ENCODE measurements at regions not wholly inside any gene's neighbourhood (a gene's known extent, or its start where the extent isn't known, plus 50 kb on each side); places are given as distances from the start of the nearest gene placed in this dataset.
"Not testable (repeated sequence)": the region's sequence is repeated elsewhere in the genome, so short reads cannot be mapped to it uniquely, and the experiment has no call there.

DNA sequence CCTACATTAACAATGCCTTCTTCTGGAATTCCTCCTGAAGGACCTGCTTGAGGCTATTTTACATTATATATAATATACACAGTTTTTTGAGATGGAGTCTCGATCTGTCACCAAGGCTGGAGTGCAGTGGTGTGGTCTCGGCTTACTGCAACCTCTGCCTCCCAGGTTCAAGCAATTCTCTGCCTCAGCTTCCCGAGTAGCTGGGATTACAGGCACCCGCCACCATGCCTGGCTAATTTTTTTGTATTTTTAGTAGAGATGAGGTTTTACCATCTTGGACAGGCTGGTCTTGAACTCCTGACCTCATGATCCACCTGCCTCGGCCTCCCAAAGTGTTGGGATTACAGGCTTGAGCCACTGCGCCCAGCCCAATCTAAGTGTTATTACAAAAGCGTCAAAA lies 71.9 kb upstream of the PRR23C start:
- not testable (repeated sequence) for DNase-seq

DNA sequence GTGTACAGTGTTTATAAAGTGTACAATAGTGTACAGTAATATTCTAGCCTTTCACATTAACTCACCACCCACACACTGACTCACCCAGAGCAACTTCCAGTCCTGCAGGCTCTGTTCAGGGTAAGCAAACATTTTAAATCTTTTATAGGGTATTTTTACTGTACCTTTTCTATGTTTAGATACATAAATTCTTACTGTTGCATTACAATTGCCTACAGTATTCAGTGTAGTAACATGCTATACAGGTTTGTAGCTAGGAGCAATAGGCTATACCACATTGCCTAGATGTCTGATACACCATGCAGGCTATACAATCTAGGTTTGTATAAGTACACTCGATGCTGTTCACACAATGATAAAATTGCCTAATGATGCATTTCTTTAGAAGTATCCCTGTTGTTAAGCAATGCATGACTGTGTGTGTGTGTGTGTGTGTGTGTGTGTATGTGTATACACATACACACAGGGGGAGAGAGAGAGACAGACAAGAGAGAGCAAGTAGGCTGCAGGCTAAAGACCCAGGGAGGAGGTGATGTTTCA lies 72.5 kb upstream of the PRR23C start:
- no peak for DNase-seq

DNA sequence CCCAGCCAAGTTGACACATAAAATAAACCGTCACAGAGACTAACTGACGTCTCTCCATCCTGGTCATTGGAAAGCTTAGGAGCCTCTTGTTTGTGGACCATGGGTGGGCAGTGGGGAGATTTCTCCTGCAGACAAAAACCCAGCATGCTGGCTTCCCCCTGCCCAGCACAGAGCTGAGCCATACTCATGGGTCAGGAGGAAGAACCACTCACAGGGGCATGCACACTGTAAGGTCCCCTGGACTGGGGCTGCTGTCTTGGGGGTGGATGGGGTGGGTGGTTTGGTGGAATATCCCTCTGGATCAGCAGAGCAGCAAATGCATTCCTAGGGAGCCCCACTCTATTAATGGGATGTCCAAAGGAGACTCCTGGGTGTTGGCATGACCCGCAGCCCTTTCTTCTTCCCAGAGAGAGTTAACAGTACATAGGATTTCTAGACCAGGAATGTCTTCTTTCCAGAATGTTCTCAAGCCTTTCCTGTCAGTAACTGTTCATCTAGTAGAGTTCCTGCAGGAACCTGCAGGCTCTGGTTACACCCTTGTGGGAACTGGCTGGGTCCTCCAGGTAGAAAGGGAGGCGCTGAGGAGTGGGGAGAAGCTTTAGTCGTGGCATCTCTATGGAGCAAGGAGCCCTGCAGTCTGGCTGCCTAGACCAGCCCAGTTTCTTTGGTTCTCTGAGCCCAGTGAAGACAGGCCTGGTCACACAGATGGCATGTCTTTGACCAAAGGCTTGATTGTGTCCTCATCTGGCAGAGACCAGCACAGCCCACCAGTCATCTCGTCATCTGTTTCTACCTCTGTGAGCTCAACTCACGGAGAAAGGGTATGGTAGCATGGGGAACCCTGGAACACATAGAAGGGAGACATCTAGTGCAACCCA lies 73.4 kb upstream of the PRR23C start:
- DNase-seq = no peak

DNA sequence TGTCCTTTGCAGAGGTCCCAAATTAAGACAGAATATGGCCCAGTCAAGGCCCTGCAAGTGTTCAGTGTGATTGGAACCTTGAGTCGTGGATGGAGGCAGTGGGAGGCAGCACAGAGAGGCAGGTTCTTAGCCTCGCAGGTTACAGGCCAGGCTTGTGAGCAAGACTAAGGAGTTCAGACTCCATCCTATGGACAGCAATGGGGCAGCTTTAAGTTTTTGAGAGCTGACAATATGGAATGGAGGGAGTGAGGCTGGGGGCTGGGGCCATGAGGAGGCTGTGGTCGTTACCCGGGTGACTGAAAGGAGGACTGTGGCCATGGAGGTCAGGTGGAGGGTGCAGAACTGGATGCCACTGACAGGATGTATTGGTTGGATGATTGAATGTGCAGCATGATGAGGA lies 74.1 kb upstream of the PRR23C start:
- DNase-seq = no peak

DNA sequence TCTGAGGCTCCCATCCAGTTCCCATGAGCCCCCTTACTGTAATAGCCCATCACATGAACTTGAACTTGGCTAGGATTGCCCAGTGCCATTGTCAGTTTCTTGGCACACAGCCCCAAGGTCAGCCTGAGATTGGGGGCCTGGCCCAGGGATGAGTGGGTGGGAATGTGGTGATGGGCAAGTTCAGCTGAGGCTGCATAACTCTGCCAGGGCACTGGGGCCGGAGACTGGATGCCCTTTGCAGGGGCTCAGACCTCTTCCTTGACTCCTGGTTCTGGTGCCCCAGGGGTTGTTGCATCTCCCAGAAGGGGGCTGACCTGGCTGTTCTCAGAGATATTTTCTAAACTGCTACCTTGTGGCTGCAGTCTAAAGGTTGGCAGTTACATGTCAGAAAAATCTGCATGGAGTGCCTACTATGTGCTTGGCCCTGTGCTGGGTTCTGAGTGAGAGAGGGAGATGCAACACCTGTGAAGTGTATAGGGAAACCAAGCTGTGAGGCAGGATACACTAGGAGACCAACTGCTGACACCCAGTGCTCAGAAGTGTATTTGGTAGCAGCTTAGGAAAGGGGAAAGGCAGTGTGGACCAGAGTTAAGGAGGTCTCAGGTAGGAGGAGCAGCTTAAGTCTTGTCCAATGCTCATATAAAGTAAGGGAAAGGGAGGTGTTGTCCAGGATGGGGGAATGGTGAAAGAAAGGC lies 74.8 kb upstream of the PRR23C start:
- no peak for DNase-seq

DNA sequence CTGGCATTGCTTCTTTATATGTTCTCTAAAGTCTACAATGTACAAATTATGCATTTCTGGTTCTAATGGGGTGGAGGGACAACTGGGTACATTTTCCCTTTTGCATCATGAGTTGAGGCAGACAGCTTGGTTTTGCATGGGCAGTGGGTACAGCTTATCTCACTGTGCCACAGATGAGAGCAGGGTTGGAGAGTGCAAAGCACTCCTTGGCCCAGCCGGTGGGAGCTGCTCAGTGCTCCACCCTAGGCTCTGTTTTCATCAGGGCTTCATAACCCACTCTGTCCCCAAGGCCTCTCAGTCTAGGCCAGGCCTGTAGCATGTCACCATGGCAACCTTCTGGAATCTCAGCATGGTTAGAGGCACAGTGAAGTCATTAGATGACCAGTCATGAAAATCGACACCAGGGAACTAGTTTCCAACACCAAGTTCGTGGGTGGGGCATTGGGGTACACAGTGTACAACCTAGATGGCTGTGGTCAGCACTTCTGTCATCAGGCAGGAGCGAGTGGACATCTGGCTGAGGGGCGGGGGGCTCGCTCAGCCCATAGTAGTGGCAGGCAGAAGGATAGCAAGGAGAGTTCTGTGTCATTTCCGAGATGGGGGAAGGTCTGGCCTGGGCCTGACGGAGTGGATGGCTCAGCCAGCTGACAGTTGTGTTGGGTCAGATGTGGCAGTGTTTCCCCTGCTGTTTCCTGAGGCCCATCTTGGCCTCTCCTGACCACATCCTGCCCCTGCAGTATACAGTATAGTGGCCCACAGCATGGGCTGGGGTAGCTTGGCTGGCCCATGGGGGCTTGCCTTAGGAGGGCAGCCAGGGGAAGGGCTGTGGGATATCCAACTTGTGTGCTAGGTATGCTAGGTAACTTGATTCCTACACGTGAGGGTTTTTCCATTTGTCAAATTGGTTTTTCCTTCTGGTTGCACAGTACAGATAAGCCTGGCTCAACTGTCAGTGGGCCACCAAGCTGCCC lies 75.7 kb upstream of the PRR23C start:
- DNase-seq = no peak

DNA sequence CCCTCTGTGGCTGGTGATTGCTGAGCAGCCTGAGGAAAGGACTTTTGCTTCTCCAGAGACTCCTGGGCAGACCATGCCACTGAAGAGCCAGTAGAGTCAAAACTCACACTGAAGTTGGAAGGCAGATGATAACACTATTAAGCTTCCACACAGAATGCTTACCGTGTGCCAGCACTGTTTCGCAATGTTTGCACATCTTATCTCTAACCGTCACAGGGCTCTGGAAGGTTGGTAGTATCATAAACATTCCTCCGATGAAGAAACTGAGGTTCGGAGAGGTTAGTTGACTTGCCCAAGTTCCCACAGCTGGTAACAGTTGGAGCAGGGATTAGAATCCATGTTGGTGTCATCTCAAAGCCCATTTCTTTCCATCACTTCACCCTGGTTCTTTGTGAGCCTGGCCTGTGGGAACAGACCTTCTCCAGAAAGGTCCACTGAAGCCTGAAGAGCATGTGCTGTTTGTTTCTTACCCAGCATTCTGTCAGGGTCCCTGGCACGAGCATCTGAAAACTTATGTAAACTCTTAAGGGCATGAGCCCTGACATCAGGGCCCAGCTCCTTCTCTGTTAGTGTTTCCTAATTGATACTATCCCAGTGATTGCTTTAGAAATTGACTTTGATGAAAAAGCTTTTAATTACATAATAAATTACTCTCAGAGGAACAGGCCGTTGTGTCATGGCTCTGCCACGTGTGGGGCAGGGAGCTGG lies 77.0 kb upstream of the PRR23C start:
- no peak for DNase-seq

DNA sequence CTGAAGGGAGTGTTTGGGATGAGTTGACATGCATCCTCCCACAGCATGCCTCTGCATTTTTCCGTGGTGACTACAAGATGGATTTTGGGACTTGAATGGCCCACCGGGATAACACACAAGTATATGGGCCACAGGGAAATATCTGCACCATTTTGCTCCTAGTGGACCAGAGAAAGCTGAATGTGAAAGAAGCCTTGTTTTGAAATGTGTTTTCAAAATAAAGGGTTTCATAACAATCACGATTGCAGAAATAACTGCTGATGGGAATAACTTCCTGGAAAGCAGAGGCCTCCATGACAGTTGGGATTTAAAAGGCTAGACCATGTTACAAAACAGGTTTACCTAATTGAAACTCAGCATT lies 77.5 kb upstream of the PRR23C start:
- no peak for DNase-seq

DNA sequence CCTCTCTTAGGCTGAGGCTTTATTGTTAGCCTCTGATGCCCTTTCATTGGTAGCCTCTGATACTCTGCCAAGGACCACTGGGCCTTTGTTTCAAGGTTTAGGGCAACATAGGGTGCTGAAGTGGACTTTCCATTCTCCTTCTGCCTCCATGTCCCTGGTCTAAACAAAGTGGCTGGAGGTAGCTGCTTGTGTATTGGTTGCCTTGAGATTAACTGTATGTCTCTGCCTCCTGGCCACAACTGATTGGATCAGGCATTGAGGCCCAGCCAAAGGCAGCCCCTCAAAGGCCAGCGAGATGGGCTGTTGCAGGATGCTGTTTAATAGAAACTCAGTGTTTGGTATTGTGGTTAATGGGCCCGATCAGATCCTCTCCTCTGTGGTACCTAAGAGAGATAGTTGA lies 77.9 kb upstream of the PRR23C start:
- no peak for DNase-seq

DNA sequence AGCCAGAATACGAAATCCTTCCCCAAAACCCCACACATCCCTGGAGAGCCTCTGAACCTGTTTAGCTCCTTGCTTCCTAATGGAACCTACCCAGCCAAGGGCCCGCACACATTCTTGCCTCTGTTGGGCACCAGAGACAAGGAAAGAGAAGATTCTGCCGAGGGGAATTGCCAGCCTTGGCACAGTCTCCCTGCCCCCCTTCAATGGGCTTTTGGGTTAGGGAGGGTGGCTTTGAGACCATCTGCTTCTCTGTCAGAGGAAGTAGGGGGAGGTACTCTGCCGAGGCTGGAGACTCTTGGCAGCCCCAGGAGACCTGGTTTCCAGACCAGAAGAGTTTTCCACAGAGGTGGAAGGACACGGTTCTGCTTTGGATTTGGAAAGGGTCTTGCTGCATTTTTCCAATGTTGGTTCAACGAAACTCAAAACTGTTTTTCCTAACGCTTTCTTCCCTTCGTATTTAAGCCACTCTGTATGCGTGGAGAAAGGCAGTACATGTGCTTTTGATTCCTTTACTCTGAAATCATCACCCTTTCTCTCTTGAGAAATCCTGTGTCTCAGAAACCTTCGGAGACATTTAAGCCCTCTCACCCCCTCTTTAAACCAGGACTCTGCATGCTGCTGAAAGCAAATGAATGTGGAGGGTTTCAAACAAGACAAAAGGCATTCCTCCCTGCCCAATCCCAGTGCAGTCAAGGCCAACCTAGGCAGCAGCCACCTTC lies 78.8 kb upstream of the PRR23C start:
- DNase-seq = no peak

DNA sequence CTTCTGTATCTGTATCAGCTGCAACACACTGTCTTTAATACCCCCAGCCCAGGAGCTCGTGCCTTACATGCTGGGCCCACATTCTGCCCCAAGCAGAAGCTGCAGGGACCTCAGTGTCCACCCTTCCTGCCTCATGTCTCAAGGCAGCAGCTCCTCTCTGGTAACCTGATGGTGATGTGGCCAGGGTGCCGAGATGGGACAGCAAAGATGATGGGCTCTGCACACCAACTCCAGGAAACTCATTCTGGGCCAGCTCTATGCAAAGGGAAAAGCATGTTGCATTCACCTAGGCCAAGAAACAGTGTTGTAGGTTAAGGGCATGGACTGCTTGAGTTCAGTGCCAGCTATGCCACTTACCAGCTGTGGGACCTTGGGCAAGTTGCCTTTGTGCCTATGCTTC lies 79.5 kb upstream of the PRR23C start:
- DNase-seq = no peak

DNA sequence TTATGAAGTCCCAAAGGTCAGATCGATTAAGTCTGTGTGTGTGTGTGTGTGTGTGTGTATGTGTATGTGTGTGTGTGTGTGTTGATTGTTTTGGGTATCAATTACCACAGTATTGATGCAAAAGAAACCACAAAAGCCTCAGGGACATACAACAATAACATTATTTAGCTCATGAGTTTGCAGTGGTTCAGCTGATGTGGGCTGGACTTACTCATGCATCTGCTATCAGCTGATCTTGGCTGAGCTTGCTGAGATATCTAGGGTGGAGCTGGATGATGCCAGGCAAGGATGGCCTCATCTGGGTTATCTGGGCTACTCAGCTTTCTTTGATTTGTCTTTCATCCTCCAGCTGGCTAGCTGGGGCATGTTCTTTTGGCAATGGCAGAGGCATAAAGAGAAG lies 82.4 kb upstream of the PRR23C start:
- no peak for DNase-seq

DNA sequence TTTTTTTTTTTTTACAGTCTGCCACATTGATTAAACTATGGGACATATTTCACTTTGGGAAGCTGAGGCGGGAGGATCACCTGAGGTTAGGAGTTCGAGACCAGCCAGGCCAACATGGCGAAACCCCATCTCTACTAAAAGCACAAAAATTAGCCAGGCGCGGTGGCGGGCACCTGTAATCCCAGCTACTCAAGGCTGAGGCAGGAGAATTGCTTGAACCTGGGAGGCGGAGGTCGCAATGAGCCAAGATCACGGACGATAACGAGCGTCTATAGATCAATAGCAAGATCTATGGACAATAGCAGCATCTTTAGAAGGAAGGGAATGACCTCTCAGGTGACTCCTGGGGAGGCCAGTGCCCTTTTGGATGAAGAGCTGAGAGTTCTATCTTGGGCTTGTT lies 82.9 kb upstream of the PRR23C start:
- not testable (repeated sequence) for DNase-seq

DNA sequence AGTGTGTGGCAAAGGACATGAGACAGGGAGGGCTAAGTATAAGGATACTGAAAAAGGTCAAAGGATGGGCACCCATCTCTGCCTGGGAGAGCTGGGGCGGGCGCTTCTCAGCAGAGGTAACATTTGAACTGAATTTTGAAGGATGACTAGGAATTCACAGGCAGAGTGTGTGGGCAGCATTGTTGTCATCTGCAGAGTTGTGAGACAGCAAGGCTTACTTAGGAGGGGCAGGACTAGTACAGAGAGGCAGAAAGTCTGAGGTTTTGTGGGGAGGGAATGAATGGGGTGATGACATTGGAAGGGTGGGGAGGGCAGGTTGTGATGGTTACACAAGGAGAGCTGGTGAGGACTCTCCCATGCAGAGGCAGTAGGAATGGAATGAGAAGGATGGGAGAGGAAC lies 84.1 kb upstream of the PRR23C start:
- DNase-seq = no peak

DNA sequence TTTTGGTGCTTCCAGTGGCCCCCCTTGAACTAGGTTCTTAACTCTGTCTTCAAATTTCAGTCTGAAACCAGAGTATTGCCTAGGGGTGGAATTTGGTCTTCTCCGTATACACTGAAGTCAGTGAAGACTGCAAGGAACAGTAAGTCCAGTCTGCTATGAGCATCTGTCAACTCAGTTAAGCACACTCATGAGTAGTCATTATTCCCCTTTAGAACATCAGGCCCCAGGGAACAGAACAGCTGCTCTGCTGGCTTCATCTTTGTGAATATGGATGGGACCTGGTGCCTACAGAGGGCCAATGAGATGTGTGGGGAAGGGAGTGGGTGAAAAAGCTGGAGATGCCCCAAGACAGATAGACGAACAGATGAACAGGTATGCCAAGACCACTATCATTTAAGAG lies 85.2 kb upstream of the PRR23C start:
- DNase-seq = no peak

DNA sequence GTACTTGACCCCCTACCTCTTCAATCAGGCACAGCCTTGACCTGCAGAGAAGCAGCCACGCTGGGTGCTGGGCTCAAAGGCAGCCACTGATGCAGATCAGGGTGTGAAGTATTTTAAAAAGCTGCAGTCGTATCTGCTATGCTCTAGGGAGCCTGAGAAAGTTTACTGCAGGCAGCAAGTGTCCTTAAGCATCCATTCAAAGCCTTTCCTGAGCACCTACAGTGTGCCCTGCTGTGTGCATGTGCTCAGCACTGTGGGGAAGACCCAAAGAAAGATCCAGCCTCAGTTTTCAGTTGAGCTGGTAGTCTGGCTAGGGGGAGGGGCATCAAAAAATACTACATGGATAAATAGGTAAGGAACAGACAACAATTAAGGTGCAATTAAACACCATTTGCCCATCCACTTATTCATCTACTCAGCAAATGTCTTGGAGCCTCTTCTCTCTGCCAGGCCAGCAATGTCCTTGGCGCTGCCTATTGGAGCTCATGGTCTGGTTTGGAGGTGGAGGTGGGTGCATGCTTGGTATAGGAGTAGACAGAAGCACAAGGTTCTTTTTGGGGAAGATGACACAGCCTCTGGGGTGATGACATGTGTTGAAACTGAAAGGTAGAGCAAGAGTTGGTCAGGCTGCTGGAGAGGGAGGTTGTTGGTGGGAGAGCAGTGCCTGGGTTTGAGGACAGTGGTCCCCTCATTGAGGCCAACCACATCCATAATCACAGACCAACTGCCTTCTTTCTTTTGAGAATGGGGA lies 85.9 kb upstream of the PRR23C start:
- DNase-seq = no peak

DNA sequence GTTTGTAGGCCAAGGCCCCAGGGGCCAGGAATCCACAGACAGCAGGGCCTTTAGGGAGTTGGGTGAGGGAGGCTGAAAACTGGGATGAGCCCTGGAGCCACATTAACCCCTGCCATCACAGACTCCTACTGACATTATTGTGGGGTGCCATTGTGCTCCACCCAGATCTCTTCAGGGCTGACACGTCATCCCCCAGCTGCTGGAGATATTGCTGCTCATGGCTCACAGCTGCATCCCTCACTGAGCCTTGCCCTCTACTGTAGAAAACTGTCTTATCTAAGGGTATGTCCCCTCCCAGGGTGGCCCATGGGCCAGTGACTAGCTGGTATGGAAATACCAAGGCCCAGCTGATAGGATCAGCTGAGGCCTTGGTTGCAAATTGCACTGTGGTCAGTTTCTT lies 87.3 kb upstream of the PRR23C start:
- DNase-seq = no peak

DNA sequence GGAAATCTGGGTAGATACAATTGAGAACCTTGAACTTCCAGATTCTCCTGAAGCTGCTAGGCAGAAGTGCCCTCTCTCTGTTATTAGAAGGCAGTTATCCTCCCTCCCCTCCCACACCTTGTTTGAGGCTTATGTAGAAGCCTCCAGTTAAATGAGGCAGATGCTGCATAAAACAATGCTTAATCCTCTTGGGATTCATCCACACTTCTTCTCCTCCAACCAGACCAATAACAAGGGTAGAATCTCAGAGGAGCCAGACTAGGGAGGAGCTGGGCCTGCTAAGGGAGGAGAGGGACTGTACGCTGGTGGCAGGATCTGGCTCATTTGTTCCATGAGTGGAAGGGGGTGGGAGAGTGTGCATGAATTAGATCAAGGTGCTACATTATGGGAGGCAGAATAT lies 88.3 kb upstream of the PRR23C start:
- no peak for DNase-seq

DNA sequence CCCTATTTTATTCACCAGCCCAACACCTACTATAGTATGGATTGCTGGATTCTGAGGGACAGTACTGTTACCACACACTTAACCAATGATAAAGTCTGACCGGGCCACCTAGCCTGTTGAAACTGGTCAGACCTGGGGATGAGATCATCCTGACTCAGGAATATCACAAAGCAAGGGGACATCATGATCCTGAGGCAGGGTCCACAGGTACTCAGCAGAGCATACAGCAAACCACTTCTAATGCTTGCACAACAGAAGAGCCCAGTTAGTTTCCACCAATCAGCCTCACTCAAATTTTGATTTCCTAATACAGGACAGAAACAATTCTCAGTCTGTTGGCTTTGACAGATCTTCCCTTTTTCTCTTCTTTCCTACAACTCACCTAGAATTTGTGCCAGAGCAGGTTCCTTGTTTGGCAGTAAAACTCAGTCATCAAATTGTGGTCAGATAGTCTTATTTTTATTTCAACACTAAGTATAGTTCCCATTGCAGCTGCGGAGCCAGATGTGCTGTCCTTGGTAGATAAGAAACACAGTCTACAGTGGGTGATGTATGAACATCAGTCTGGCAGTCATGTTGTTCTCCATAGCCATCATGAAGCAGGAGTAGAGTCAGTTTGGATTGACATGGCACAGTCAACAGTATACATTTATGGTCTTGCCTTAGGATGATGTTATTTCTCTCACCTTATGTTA lies 90.1 kb upstream of the PRR23C start:
- DNase-seq = no peak

DNA sequence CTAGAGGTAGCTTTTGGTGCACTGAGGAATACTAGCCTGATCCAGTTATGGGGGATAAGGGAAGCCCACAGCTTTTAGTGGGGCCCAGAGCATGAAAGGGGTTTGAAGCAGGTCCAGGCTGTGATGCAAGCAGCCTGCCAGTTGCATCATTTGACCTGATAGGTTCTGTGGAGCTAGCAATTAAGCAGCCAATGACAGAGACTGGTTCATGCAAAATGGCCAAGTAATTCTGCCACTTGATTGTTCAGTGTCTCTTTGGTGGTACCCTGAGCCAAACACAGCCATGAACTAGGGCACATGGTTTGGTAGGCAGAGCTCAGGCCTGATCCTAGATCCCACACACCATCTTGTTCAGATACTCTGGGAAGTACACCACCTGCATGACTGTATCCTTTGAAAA lies 91.0 kb upstream of the PRR23C start:
- DNase-seq = no peak
